ENCODE measurements at regions not wholly inside any gene's neighbourhood (a gene's known extent, or its start where the extent isn't known, plus 50 kb on each side); places are given as distances from the start of the nearest gene placed in this dataset.

GRCh38 chr6:90790696-90791095, 203.8 kb upstream of the MAP3K7 start:
- intact Hi-C loops (cut with micrococcal nuclease): no loop called here
- no peaks in the 10 kb centered on the region for H3K36me3 Mint-ChIP-seq (ENCODE audit: low read depth)
- no peak overlapping the region for H3K4me3 Mint-ChIP-seq (ENCODE audit: low read depth)
- no peaks in the 10 kb centered on the region for H3K4me1 Mint-ChIP-seq (ENCODE audit: low read depth)
- no peaks in the 10 kb centered on the region for H3K9me3 Mint-ChIP-seq
- DNase-seq (ENCODE audit: low spot score): no peak
- no peaks in the 10 kb centered on the region for H3K27me3 Mint-ChIP-seq (ENCODE audit: low read depth)
- H3K27ac Mint-ChIP-seq: no peak overlapping the region

GRCh38 chr6:90790058-90790457, 203.2 kb upstream of the MAP3K7 start:
- intact Hi-C loops (cut with micrococcal nuclease): no loop called here
- Mint-ChIP-seq H3K36me3 (ENCODE audit: low read depth) (no peaks in the 10 kb centered on the region), H3K9me3 (no peaks in the 10 kb centered on the region), H3K4me3 (ENCODE audit: low read depth) (no peak overlapping the region), H3K27me3 (ENCODE audit: low read depth) (no peaks in the 10 kb centered on the region), H3K27ac (no peak overlapping the region), H3K4me1 (ENCODE audit: low read depth) (no peaks in the 10 kb centered on the region)
- DNase-seq (ENCODE audit: low spot score): no peak

- H3K27ac Mint-ChIP-seq: no peak overlapping the region
- no peaks in the 10 kb centered on the region for H3K27me3 Mint-ChIP-seq (ENCODE audit: low read depth)
- intact Hi-C loops (cut with micrococcal nuclease): no loop called here
- no peaks in the 10 kb centered on the region for H3K4me1 Mint-ChIP-seq (ENCODE audit: low read depth)
- H3K36me3 Mint-ChIP-seq (ENCODE audit: low read depth): no peaks in the 10 kb centered on the region
- no peaks in the 10 kb centered on the region for H3K9me3 Mint-ChIP-seq
- no peak for DNase-seq (ENCODE audit: low spot score)
- H3K4me3 Mint-ChIP-seq (ENCODE audit: low read depth): no peak overlapping the region
Observed at GRCh38 chr6:90788781-90789180, 201.9 kb upstream of the MAP3K7 start.

- DNase-seq (ENCODE audit: low spot score): no peak
- Mint-ChIP-seq H3K4me3 (ENCODE audit: low read depth) (no peak overlapping the region), H3K27ac (no peak overlapping the region), H3K36me3 (ENCODE audit: low read depth) (no peaks in the 10 kb centered on the region), H3K4me1 (ENCODE audit: low read depth) (no peaks in the 10 kb centered on the region), H3K27me3 (ENCODE audit: low read depth) (no peaks in the 10 kb centered on the region), H3K9me3 (no peaks in the 10 kb centered on the region)
- intact Hi-C loops (cut with micrococcal nuclease): no loop called here
Observed at GRCh38 chr6:90787446-90787845, 200.6 kb upstream of the MAP3K7 start.

DNA sequence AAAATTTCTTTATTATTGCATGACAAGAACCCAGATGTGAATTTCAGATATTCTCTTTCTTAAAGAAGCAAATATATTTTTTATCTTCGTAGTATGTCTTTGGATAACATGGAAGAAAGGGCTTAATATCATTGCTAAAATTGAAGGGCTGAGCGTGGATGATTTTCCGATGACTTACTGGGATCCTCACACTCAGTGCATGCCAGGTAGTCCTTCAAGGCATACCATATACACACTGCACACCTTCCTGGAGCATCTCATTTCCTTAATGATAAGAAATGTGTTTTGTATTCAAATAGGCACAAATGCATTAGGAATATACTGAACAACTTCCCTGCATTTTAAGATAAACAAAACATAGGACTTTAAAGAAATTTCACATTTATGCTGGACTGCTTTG, 193.9 kb upstream of the MAP3K7 start:
- Mint-ChIP-seq H3K27me3 (ENCODE audit: low read depth) (peaks cover 7% of the 10 kb centered on the region), H3K4me1 (ENCODE audit: low read depth) (no peaks in the 10 kb centered on the region), H3K4me3 (ENCODE audit: low read depth) (no peak overlapping the region), H3K27ac (no peak overlapping the region), H3K9me3 (no peaks in the 10 kb centered on the region), H3K36me3 (ENCODE audit: low read depth) (no peaks in the 10 kb centered on the region)
- intact Hi-C loops (cut with micrococcal nuclease): no loop called here
- no peak for DNase-seq (ENCODE audit: low spot score)

GRCh38 chr6:90780141-90780540, 193.3 kb upstream of the MAP3K7 start:
- no peak overlapping the region for H3K27ac Mint-ChIP-seq

GRCh38 chr6:90778417-90779203, 191.7 kb upstream of the MAP3K7 start:
- no peaks in the 10 kb centered on the region for H3K36me3 Mint-ChIP-seq (ENCODE audit: low read depth)
- no peaks in the 10 kb centered on the region for H3K9me3 Mint-ChIP-seq
- no peak for DNase-seq (ENCODE audit: low spot score)
- no peaks in the 10 kb centered on the region for H3K4me1 Mint-ChIP-seq (ENCODE audit: low read depth)
- intact Hi-C loops (cut with micrococcal nuclease): no loop called here
- H3K27ac Mint-ChIP-seq: no peak overlapping the region
- H3K4me3 Mint-ChIP-seq (ENCODE audit: low read depth): no peak overlapping the region
- H3K27me3 Mint-ChIP-seq (ENCODE audit: low read depth): peaks cover 10% of the 10 kb centered on the region

More at GRCh38 chr6:90780141-90780540, 193.3 kb upstream of the MAP3K7 start:
- Mint-ChIP-seq H3K9me3 (no peaks in the 10 kb centered on the region), H3K27me3 (ENCODE audit: low read depth) (peaks cover 9% of the 10 kb centered on the region), H3K4me3 (ENCODE audit: low read depth) (no peak overlapping the region), H3K4me1 (ENCODE audit: low read depth) (no peaks in the 10 kb centered on the region), H3K36me3 (ENCODE audit: low read depth) (no peaks in the 10 kb centered on the region)
- DNase-seq (ENCODE audit: low spot score): no peak
- intact Hi-C loops (cut with micrococcal nuclease): no loop called here

DNA sequence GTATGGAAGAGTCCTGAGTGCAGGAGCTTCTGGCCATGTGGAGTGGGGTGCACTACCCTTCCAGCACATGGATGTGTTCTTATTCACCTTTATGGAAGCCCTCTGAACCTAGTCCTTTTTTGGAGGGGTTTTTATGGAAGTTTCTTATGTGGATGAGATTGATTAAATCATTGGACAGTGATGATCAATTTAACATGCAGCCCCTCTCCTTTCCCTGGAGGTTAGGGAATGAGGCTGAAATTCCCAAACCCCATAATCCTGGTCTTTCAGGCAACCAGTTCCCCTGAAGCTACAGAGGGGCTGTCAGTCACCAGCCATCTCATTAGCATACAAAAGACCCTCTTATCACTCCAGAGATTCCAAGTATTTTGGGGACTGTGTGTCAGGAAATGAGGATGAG, 183.9 kb upstream of the MAP3K7 start:
- Mint-ChIP-seq H3K4me3 (ENCODE audit: low read depth) (no peak overlapping the region), H3K36me3 (ENCODE audit: low read depth) (no peaks in the 10 kb centered on the region)
- intact Hi-C loops (cut with micrococcal nuclease): no loop called here

GRCh38 chr6:90765895-90766294, 179.0 kb upstream of the MAP3K7 start:
- Mint-ChIP-seq H3K36me3 (ENCODE audit: low read depth) (no peaks in the 10 kb centered on the region), H3K4me3 (ENCODE audit: low read depth) (no peak overlapping the region), H3K27me3 (ENCODE audit: low read depth) (peaks cover 2% of the 10 kb centered on the region), H3K9me3 (no peaks in the 10 kb centered on the region), H3K4me1 (ENCODE audit: low read depth) (no peaks in the 10 kb centered on the region), H3K27ac (no peak overlapping the region)
- no peak for DNase-seq (ENCODE audit: low spot score)
- intact Hi-C loops (cut with micrococcal nuclease): no loop called here

More for the DNA sequence above, 183.9 kb upstream of the MAP3K7 start:
- Mint-ChIP-seq H3K27me3 (ENCODE audit: low read depth) (peaks cover 6% of the 10 kb centered on the region), H3K9me3 (no peaks in the 10 kb centered on the region), H3K4me1 (ENCODE audit: low read depth) (no peaks in the 10 kb centered on the region), H3K27ac (no peak overlapping the region)
- no peak for DNase-seq (ENCODE audit: low spot score)

DNA sequence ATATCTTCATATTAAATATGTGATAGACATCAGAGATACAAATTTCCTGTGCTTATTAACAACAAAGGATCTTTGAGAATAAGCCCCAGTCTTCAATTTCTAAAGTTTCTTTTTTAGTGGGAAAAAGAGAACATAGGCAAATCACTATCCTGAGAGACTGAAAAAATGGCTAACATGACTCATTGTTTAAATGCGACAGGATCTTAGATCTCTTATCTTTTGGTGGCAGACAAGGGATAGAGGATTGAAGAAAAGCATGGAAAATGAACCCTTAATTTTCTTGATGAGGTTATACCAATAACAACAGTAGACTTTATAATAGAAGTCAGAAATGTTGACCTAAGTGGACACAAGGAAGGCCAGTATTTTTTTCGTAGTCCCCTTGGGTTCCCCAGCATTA, 178.6 kb upstream of the MAP3K7 start:
- intact Hi-C loops (cut with micrococcal nuclease): no loop called here
- H3K9me3 Mint-ChIP-seq: no peaks in the 10 kb centered on the region
- no peak overlapping the region for H3K27ac Mint-ChIP-seq
- no peaks in the 10 kb centered on the region for H3K36me3 Mint-ChIP-seq (ENCODE audit: low read depth)
- no peak for DNase-seq (ENCODE audit: low spot score)
- H3K4me3 Mint-ChIP-seq (ENCODE audit: low read depth): no peak overlapping the region
- H3K4me1 Mint-ChIP-seq (ENCODE audit: low read depth): no peaks in the 10 kb centered on the region
- peaks cover 2% of the 10 kb centered on the region for H3K27me3 Mint-ChIP-seq (ENCODE audit: low read depth)

GRCh38 chr6:90764001-90764400, 177.1 kb upstream of the MAP3K7 start:
- intact Hi-C loops (cut with micrococcal nuclease): no loop called here
- H3K27ac Mint-ChIP-seq: no peak overlapping the region
- H3K4me1 Mint-ChIP-seq (ENCODE audit: low read depth): no peaks in the 10 kb centered on the region
- no peak for DNase-seq (ENCODE audit: low spot score)
- H3K4me3 Mint-ChIP-seq (ENCODE audit: low read depth): no peak overlapping the region
- H3K9me3 Mint-ChIP-seq: no peaks in the 10 kb centered on the region
- H3K27me3 Mint-ChIP-seq (ENCODE audit: low read depth): peaks cover 4% of the 10 kb centered on the region
- no peaks in the 10 kb centered on the region for H3K36me3 Mint-ChIP-seq (ENCODE audit: low read depth)

GRCh38 chr6:90759664-90760063, 172.8 kb upstream of the MAP3K7 start:
- Mint-ChIP-seq H3K27me3 (ENCODE audit: low read depth) (peaks cover 5% of the 10 kb centered on the region), H3K9me3 (no peaks in the 10 kb centered on the region), H3K36me3 (ENCODE audit: low read depth) (no peaks in the 10 kb centered on the region), H3K4me3 (ENCODE audit: low read depth) (no peak overlapping the region), H3K4me1 (ENCODE audit: low read depth) (no peaks in the 10 kb centered on the region), H3K27ac (no peak overlapping the region)
- intact Hi-C loops (cut with micrococcal nuclease): no loop called here
- no peak for DNase-seq (ENCODE audit: low spot score)

DNA sequence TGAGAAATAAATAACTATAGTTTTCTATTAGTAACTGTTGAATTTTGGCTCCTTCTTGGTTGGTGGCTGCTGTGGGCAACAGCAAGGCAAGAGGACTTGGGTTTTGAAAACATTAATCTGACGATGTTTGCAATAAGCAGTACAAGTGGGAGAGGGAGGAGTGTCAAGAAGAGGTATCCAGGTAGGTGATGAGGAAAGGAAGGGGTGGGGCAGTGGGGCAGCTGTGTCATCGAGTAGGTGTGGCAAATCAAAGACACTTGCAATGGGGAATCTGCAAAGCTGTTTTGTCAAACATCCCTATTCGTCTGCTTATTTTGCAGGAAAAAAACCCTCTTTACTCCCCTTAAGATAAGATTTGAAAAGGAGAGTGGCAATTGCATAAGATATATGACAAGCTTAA, 171.9 kb upstream of the MAP3K7 start:
- Mint-ChIP-seq H3K36me3 (ENCODE audit: low read depth) (no peaks in the 10 kb centered on the region), H3K4me3 (ENCODE audit: low read depth) (no peak overlapping the region), H3K27me3 (ENCODE audit: low read depth) (peaks cover 5% of the 10 kb centered on the region), H3K4me1 (ENCODE audit: low read depth) (no peaks in the 10 kb centered on the region), H3K27ac (no peak overlapping the region), H3K9me3 (no peaks in the 10 kb centered on the region)
- DNase-seq (ENCODE audit: low spot score): no peak
- intact Hi-C loops (cut with micrococcal nuclease): no loop called here

All from activated T-helper 2 cell treated with anti-CD3 and anti-CD28 coated beads, Interferon-gamma antibody, Interleukin-2, Interleukin-4, amounts not matched to agents 10 μg/mL and 5 μg/mL and 100 μg/mL, durations not matched to agents 14 hours and 24 hours and 36 hours (primary cell).